Stimulated activated CD8-positive, alpha-beta memory T cell treated with anti-CD3 and anti-CD28 coated beads, Interleukin-7, amount 100 ng/mL, for 4 hours (primary cell): ENCODE measurements at regions not wholly inside any gene's neighbourhood (a gene's known extent, or its start where the extent isn't known, plus 50 kb on each side); places are given as distances from the start of the nearest gene placed in this dataset.
"Not testable (repeated sequence)": the region's sequence is repeated elsewhere in the genome, so short reads cannot be mapped to it uniquely, and the experiment has no call there.

Source experiments
- DNase-seq, 2 donors: peaks; one replicate each; pipeline ENCODE4 v3.0.0-alpha.2; 2020; ENCODE audit warnings: low read depth in 2 of 2

GRCh38 chr13:90448466-90449037, 898.9 kb upstream of the MIR17HG start:
- DNase-seq = no peak

- DNase-seq = no peak
Measured at GRCh38 chr13:90453342-90453741, 894.1 kb upstream of the MIR17HG start.

- no peak for DNase-seq
Measured at GRCh38 chr13:90454002-90454636, 893.4 kb upstream of the MIR17HG start.

- DNase-seq = no peak
Measured at GRCh38 chr13:90455067-90455466, 892.4 kb upstream of the MIR17HG start.

GRCh38 chr13:90455823-90456222, 891.7 kb upstream of the MIR17HG start:
- DNase-seq = no peak

GRCh38 chr13:90461398-90461797, 886.1 kb upstream of the MIR17HG start:
- DNase-seq = no peak

- DNase-seq = no peak
Measured at GRCh38 chr13:90477216-90477615, 870.3 kb upstream of the MIR17HG start.

- no peak for DNase-seq
Measured at GRCh38 chr13:90483906-90484305, 863.6 kb upstream of the MIR17HG start.

GRCh38 chr13:90485436-90485835, 862.1 kb upstream of the MIR17HG start:
- DNase-seq = no peak

- DNase-seq = no peak
Measured at GRCh38 chr13:90492872-90493271, 854.6 kb upstream of the MIR17HG start.

- no peak for DNase-seq
Measured at GRCh38 chr13:90493667-90494066, 853.8 kb upstream of the MIR17HG start.

- DNase-seq = not testable (repeated sequence)
Measured at GRCh38 chr13:90494849-90495248, 852.6 kb upstream of the MIR17HG start.

- DNase-seq = no peak
Measured at GRCh38 chr13:90498096-90498495, 849.4 kb upstream of the MIR17HG start.

GRCh38 chr13:90498816-90499215, 848.7 kb upstream of the MIR17HG start:
- DNase-seq = no peak

GRCh38 chr13:90500569-90500968, 846.9 kb upstream of the MIR17HG start:
- no peak for DNase-seq

- DNase-seq = no peak
Measured at GRCh38 chr13:90502153-90502552, 845.3 kb upstream of the MIR17HG start.

GRCh38 chr13:90502762-90503161, 844.7 kb upstream of the MIR17HG start:
- no peak for DNase-seq

- DNase-seq = no peak
Measured at GRCh38 chr13:90510319-90510718, 837.2 kb upstream of the MIR17HG start.

GRCh38 chr13:90511903-90512302, 835.6 kb upstream of the MIR17HG start:
- no peak for DNase-seq

- DNase-seq = not testable (repeated sequence)
Measured at GRCh38 chr13:90514712-90515111, 832.8 kb upstream of the MIR17HG start.

GRCh38 chr13:90518417-90518816, 829.1 kb upstream of the MIR17HG start:
- no peak for DNase-seq

GRCh38 chr13:90519157-90519556, 828.3 kb upstream of the MIR17HG start:
- no peak for DNase-seq

GRCh38 chr13:90526711-90527110, 820.8 kb upstream of the MIR17HG start:
- DNase-seq = no peak

- no peak for DNase-seq
Measured at GRCh38 chr13:90531744-90532143, 815.7 kb upstream of the MIR17HG start.
